ENCODE measurements at regions not wholly inside any gene's neighbourhood (a gene's known extent, or its start where the extent isn't known, plus 50 kb on each side); places are given as distances from the start of the nearest gene placed in this dataset.
"Not testable (repeated sequence)": the region's sequence is repeated elsewhere in the genome, so short reads cannot be mapped to it uniquely, and the experiment has no call there.

DNA sequence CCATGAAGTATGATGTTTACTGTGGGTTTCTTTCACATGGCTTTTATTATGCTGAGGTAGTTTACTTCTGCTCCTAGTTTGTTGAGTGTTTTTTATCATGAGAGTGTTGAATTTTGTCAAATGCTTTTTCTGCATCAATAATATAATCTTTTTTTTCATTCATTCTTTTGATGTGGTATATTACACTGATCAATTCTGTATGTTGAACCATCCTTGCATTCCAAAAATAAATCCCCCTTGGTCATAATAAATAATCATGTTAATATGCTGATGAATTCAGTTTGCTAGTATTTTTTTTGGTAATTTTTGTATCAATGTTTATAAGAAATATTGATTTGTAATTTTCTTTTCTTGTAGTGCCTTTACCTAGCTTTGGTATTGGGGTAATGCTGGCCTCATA lies 97.9 kb upstream of the ZNF648 start:
- TF ChIP-seq, protein P1, sequence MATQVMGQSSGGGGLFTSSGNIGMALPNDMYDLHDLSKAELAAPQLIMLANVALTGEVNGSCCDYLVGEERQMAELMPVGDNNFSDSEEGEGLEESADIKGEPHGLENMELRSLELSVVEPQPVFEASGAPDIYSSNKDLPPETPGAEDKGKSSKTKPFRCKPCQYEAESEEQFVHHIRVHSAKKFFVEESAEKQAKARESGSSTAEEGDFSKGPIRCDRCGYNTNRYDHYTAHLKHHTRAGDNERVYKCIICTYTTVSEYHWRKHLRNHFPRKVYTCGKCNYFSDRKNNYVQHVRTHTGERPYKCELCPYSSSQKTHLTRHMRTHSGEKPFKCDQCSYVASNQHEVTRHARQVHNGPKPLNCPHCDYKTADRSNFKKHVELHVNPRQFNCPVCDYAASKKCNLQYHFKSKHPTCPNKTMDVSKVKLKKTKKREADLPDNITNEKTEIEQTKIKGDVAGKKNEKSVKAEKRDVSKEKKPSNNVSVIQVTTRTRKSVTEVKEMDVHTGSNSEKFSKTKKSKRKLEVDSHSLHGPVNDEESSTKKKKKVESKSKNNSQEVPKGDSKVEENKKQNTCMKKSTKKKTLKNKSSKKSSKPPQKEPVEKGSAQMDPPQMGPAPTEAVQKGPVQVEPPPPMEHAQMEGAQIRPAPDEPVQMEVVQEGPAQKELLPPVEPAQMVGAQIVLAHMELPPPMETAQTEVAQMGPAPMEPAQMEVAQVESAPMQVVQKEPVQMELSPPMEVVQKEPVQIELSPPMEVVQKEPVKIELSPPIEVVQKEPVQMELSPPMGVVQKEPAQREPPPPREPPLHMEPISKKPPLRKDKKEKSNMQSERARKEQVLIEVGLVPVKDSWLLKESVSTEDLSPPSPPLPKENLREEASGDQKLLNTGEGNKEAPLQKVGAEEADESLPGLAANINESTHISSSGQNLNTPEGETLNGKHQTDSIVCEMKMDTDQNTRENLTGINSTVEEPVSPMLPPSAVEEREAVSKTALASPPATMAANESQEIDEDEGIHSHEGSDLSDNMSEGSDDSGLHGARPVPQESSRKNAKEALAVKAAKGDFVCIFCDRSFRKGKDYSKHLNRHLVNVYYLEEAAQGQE (IDR thresholded peaks at IDR 0.05; ENCODE audit: insufficient replicate concordance, low read depth): no peak
- TF ChIP-seq, protein P2, sequence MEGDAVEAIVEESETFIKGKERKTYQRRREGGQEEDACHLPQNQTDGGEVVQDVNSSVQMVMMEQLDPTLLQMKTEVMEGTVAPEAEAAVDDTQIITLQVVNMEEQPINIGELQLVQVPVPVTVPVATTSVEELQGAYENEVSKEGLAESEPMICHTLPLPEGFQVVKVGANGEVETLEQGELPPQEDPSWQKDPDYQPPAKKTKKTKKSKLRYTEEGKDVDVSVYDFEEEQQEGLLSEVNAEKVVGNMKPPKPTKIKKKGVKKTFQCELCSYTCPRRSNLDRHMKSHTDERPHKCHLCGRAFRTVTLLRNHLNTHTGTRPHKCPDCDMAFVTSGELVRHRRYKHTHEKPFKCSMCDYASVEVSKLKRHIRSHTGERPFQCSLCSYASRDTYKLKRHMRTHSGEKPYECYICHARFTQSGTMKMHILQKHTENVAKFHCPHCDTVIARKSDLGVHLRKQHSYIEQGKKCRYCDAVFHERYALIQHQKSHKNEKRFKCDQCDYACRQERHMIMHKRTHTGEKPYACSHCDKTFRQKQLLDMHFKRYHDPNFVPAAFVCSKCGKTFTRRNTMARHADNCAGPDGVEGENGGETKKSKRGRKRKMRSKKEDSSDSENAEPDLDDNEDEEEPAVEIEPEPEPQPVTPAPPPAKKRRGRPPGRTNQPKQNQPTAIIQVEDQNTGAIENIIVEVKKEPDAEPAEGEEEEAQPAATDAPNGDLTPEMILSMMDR (IDR thresholded peaks at IDR 0.05; ENCODE audit: insufficient read depth, low read length): no peak
- TF ChIP-seq SPI1 (IDR thresholded peaks at IDR 0.05; ENCODE audit: borderline replicate concordance, low read depth): no peak
- no peak for DNase-seq (ENCODE audit: low read depth in 1 of 2, low spot score in 1 of 2)
- Histone ChIP-seq H3K27me3 (ENCODE audit: insufficient read depth, poor library complexity, severe bottlenecking) (no peaks in the 10 kb centered on the region), H3K27ac (replicated peaks) (no peak overlapping the region), H3K4me3 (replicated peaks; ENCODE audit: insufficient read depth, low read length) (no peak overlapping the region)

DNA sequence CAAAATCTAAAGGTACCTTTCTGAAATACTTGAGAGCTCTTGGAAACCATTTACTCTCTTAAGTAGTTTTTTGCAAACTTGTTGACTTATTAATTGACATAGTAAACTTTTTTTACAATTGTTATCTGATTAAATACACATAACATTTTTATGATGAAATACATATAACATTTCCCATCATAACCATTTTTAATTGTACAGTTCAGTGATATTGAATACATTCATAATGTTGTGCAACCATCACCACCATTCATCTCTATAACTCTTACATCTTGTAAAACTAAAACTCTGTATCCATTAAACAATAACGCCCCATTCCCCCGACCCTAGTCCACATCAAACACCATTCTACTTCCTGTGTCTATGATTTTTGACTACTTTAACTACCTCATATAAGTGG lies 95.7 kb upstream of the ZNF648 start:
- TF ChIP-seq POLR2AphosphoS5 (IDR thresholded peaks at IDR 0.05; ENCODE audit: low read depth) (no peak), GABPA (IDR thresholded peaks at IDR 0.05; ENCODE audit: low read depth) (no peak), SPI1 (IDR thresholded peaks at IDR 0.05; ENCODE audit: borderline replicate concordance, low read depth) (no peak)
- TF ChIP-seq, protein P1 (IDR thresholded peaks at IDR 0.05; ENCODE audit: insufficient replicate concordance, low read depth): no peak
- Histone ChIP-seq H3K4me3 (replicated peaks; ENCODE audit: insufficient read depth, low read length) (no peak overlapping the region), H3K27me3 (ENCODE audit: insufficient read depth, poor library complexity, severe bottlenecking) (no peaks in the 10 kb centered on the region), H3K27ac (replicated peaks) (no peak overlapping the region)
- DNase-seq (ENCODE audit: low read depth in 1 of 2, low spot score in 1 of 2): no peak

DNA sequence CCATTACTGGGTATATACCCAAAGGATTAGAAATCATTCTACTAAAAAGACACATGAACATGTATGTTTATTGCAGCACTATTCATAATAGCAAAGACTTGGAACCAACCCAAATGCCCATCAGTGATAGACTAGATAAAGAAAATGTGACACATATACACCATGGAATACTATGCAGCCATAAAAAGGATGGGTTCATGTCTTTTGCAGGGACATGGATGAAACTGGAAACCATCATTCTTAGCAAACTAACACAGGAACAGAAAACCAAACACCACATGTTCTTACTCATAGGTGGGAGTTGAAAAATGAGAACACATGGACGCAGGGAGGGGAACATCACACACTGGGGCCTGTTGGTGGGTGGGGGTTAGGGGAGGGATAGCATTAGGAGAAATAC lies 92.9 kb upstream of the ZNF648 start:
- H3K27me3 ChIP-seq (ENCODE audit: insufficient read depth, poor library complexity, severe bottlenecking); H3K27ac ChIP-seq (replicated peaks): not testable (repeated sequence)

DNA sequence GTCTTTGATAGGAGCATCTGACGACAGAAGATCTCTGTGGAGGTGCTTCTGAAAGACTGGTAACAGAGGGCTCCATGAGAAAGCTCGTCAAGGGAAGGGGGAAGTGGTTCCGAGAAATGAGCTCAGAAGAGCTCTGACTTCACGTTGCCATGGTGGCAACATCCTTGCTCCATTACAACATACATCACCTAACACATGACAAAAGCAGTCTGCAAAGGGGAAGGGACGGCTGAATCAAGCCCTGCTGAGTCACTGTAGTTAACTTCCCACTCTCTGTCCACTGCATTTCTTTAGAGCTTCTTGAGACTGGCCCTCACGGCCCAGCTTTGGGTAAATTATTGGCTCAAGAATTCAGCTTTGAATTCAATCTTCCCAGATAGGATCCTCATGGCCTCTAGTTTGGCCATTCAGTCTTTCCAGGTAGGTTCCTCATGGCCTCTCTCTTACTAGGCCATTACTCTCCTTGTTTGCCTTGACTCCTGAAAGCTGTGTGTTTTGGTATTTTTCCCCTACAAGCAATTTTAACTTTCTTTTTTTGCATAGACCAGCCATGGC lies 88.0 kb upstream of the ZNF648 start:
- TF ChIP-seq GABPA (IDR thresholded peaks at IDR 0.05; ENCODE audit: low read depth) (no peak), SPI1 (IDR thresholded peaks at IDR 0.05; ENCODE audit: borderline replicate concordance, low read depth) (peak; percentile 95), POLR2AphosphoS5 (IDR thresholded peaks at IDR 0.05; ENCODE audit: low read depth) (peak; percentile 69)
- TF ChIP-seq, protein P2 (IDR thresholded peaks at IDR 0.05; ENCODE audit: insufficient read depth, low read length): no peak
- Histone ChIP-seq H3K4me3 (replicated peaks; ENCODE audit: insufficient read depth, low read length) (no peak overlapping the region), H3K27ac (replicated peaks) (peak overlapping the region; percentile 90), H3K27me3 (ENCODE audit: insufficient read depth, poor library complexity, severe bottlenecking) (no peaks in the 10 kb centered on the region)
- DNase-seq (ENCODE audit: low read depth in 1 of 2, low spot score in 1 of 2): peak; percentile 96 to 98

More for the DNA sequence above, 92.9 kb upstream of the ZNF648 start:
- not testable (repeated sequence) for H3K4me3 ChIP-seq (replicated peaks; ENCODE audit: insufficient read depth, low read length); DNase-seq (ENCODE audit: low read depth in 1 of 2, low spot score in 1 of 2)

DNA sequence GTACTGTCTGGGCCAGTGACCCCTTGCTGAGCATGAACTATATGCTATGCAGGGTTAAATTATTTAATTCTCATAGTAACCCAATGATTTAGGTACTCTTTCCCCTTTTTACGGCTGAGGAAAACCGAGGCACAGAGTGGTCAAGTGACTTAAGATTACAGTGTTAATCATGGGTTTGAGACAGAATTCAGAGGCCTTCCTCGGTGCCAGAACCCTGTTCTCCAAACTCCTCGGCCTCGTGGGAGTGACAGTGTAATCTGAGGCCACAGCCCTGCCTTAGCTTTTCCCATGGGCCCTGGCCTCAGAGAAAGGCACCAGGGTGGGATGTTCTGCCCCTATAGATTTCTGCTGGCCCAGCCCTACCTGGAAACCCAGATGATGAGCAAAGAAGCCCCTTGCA lies 86.4 kb upstream of the ZNF648 start:
- Histone ChIP-seq H3K27ac (replicated peaks) (peak overlapping the region; percentile 90), H3K27me3 (ENCODE audit: insufficient read depth, poor library complexity, severe bottlenecking) (no peaks in the 10 kb centered on the region), H3K4me3 (replicated peaks; ENCODE audit: insufficient read depth, low read length) (no peak overlapping the region)
- TF ChIP-seq, protein P2 (IDR thresholded peaks at IDR 0.05; ENCODE audit: insufficient read depth, low read length): no peak
- TF ChIP-seq, protein P1 (IDR thresholded peaks at IDR 0.05; ENCODE audit: insufficient replicate concordance, low read depth): no peak
- TF ChIP-seq POLR2AphosphoS5 (IDR thresholded peaks at IDR 0.05; ENCODE audit: low read depth): no peak
- TF ChIP-seq GABPA (IDR thresholded peaks at IDR 0.05; ENCODE audit: low read depth): no peak
- no peak for TF ChIP-seq SPI1 (IDR thresholded peaks at IDR 0.05; ENCODE audit: borderline replicate concordance, low read depth)
- DNase-seq (ENCODE audit: low read depth in 1 of 2, low spot score in 1 of 2): no peak
